Upper lobe of left lung (tissue), 4 donors: ENCODE measurements at regions not wholly inside any gene's neighbourhood (a gene's known extent, or its start where the extent isn't known, plus 50 kb on each side); places are given as distances from the start of the nearest gene placed in this dataset.

ENCODE experiments used
- POLR2A ChIP-seq, 4 donors: fragments of 450-650 bp; IDR thresholded peaks; one replicate each; pipeline ENCODE4 v1.5.1; 2016 to 2017; ENCODE audit warnings: antibody characterized with exemption in 4 of 4, mild to moderate bottlenecking in 2 of 4
- POLR2AphosphoS5 ChIP-seq, 2 donors: sonication (generic); formaldehyde crosslinking; IDR thresholded peaks; one replicate each; pipeline ENCODE4 v1.5.1; 2017; ENCODE audit warnings: antibody characterized with exemption in 2 of 2
- TF ChIP-seq, protein P1 (sequence below), 6 experiments: fragments of 450-650 bp in 4 of 6; fragments of 200-600 bp in 2 of 6; sonication (generic) in 2 of 6; IDR thresholded peaks; one replicate each; pipeline ENCODE4 v1.5.1; 2016 to 2019; ENCODE audit warnings: antibody characterized with exemption in 6 of 6

DNA sequence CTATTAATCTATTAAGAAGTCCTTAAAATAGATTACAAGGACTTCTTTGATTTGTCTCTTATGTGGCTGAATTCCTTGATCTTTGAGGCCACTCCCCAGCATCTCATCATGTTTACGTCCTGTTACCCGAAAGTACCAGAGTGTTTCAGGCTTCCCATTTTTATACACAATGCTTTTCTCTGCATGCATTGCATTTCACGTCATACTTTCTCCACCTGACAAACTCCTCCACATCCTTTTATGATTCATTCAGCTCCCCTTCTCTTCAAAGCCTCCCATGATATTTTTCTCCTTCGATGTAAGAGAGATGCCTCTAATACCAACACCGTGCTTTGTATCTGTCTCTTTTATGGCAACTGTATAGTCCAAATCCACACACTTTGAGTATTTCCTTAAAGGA lies 379.0 kb upstream of the CRIM1 start:
- TF ChIP-seq, protein P1, sequence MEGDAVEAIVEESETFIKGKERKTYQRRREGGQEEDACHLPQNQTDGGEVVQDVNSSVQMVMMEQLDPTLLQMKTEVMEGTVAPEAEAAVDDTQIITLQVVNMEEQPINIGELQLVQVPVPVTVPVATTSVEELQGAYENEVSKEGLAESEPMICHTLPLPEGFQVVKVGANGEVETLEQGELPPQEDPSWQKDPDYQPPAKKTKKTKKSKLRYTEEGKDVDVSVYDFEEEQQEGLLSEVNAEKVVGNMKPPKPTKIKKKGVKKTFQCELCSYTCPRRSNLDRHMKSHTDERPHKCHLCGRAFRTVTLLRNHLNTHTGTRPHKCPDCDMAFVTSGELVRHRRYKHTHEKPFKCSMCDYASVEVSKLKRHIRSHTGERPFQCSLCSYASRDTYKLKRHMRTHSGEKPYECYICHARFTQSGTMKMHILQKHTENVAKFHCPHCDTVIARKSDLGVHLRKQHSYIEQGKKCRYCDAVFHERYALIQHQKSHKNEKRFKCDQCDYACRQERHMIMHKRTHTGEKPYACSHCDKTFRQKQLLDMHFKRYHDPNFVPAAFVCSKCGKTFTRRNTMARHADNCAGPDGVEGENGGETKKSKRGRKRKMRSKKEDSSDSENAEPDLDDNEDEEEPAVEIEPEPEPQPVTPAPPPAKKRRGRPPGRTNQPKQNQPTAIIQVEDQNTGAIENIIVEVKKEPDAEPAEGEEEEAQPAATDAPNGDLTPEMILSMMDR (IDR thresholded peaks at IDR 0.05): no peak
- TF ChIP-seq POLR2A (IDR thresholded peaks at IDR 0.05) (no peak), POLR2AphosphoS5 (IDR thresholded peaks at IDR 0.05) (no peak)
